PFSK-1 (cell line): ENCODE measurements at regions not wholly inside any gene's neighbourhood (a gene's known extent, or its start where the extent isn't known, plus 50 kb on each side); places are given as distances from the start of the nearest gene placed in this dataset.

Source experiments
- FOXP2 ChIP-seq: optimal IDR thresholded peaks from 2 replicates; pipeline ENCODE3; 2011; ENCODE audit warnings: borderline replicate concordance, control low read depth, inconsistent platforms; ENCODE audit not compliant: insufficient read depth; ENCODE audit errors: extremely low read length, extremely low read depth
- POLR2AphosphoS5 ChIP-seq: IDR thresholded peaks from 2 replicates; pipeline ENCODE4 v1.6.1; 2012; ENCODE audit warnings: low read depth, mild to moderate bottlenecking, control low read depth, low read length, moderate library complexity
- REST ChIP-seq, 2 experiments: IDR thresholded peaks; 2 replicates each; pipeline versions ENCODE4 v1.6.1 to v1.8.0; 2011 to 2012; ENCODE audit warnings: low read depth in 2 of 2, low read length in 2 of 2, control low read depth in 1 of 2, inconsistent platforms in 1 of 2, mild to moderate bottlenecking in 1 of 2, moderate library complexity in 1 of 2; ENCODE audit not compliant: insufficient read depth in 1 of 2
- SIN3A ChIP-seq: IDR thresholded peaks from 2 replicates; pipeline ENCODE4 v1.6.1; 2012; ENCODE audit warnings: mild to moderate bottlenecking, low read length, moderate library complexity, borderline replicate concordance; ENCODE audit not compliant: insufficient read depth
- TAF1 ChIP-seq: IDR thresholded peaks from 2 replicates; pipeline ENCODE4 v1.6.1; 2012; ENCODE audit warnings: low read length, control low read depth, borderline replicate concordance; ENCODE audit not compliant: insufficient read depth

- TF ChIP-seq POLR2AphosphoS5 (no peak), TAF1 (no peak), REST (IDR thresholded peaks at IDR 0.05; ENCODE audit: insufficient read depth in 1 of 2, low read depth in 2 of 2, low read length in 2 of 2) (no peak), FOXP2 (no peak), SIN3A (no peak)
Measured at GRCh38 chr2:59204040-59204439, 962.9 kb upstream of the FANCL start.

- no peak for TF ChIP-seq POLR2AphosphoS5
- no peak for TF ChIP-seq TAF1
- TF ChIP-seq REST (IDR thresholded peaks at IDR 0.05; ENCODE audit: insufficient read depth in 1 of 2, low read depth in 2 of 2, low read length in 2 of 2) = no peak
- no peak for TF ChIP-seq SIN3A
- TF ChIP-seq FOXP2 = no peak
Measured at GRCh38 chr2:59196491-59196890, 955.4 kb upstream of the FANCL start.

GRCh38 chr2:59195851-59196250 is 954.7 kb upstream of the FANCL start:
- TF ChIP-seq SIN3A = no peak
- no peak for TF ChIP-seq REST (IDR thresholded peaks at IDR 0.05; ENCODE audit: insufficient read depth in 1 of 2, low read depth in 2 of 2, low read length in 2 of 2)
- TF ChIP-seq FOXP2 = no peak
- no peak for TF ChIP-seq POLR2AphosphoS5
- TF ChIP-seq TAF1 = no peak

GRCh38 chr2:59191781-59192180 is 950.7 kb upstream of the FANCL start:
- TF ChIP-seq TAF1 (no peak), SIN3A (no peak), FOXP2 (no peak), POLR2AphosphoS5 (no peak)

- TF ChIP-seq POLR2AphosphoS5 (no peak), REST (IDR thresholded peaks at IDR 0.05; ENCODE audit: insufficient read depth in 1 of 2, low read depth in 2 of 2, low read length in 2 of 2) (no peak), TAF1 (no peak), SIN3A (no peak), FOXP2 (no peak)
Measured at GRCh38 chr2:59190518-59190917, 949.4 kb upstream of the FANCL start.
